Fibroblast of skin of left quadriceps (primary cell): ENCODE measurements at regions not wholly inside any gene's neighbourhood (a gene's known extent, or its start where the extent isn't known, plus 50 kb on each side); places are given as distances from the start of the nearest gene placed in this dataset.
A peak's percentile ranks its signal among the peaks of the same experiment; 100 is the strongest.

ENCODE experiments used
- DNase-seq, 2 experiments: peaks; one replicate each; pipeline ENCODE4 v3.0.0-alpha.2; 2013; ENCODE audit warnings: low read depth in 2 of 2

GRCh38 chr15:62572797-62573196 lies 407.7 kb upstream of the C2CD4B start:
- DNase-seq: no peak

DNA sequence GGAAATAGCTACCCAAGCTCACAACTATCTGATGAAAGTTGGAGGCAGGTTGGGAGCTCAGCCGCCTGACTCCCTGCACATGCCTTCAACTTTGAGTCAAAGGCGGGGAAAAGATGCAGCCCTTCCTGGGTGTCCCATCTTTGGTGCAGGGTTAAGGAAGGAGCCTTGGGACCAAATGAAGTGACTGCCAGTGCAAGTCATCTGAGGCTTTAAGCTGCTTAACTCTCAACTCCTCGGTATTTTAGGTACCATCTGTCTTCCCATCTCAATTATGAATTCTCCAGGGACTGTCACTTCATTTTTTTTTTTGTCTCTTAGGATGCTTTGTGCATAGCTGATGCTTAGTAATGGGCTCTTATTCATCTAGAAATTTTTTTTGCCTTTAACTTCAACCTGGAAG lies 408.8 kb upstream of the C2CD4B start:
- DNase-seq: no peak

DNA sequence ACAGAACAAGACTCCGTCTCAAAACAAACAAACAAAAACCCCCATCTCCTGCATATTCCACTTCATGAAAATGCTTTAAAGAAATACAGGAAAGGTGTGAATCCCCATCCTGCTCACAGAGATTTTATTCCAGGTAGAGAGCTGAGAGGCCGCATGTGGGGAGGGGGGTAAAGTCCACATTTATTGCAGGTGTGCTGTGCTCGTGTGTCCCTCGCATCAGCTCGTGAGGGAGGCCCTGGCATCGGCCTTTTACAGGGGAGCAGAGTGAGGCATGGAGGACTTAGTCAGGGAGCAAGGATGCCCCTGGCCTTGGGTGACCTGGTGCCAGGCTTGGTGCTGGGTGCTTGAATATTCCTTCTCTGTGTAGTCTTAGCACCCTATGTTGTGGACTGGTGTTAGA lies 413.5 kb upstream of the C2CD4B start:
- DNase-seq: no peak

GRCh38 chr15:62578960-62579359 lies 413.9 kb upstream of the C2CD4B start:
- no peak for DNase-seq

GRCh38 chr15:62579842-62580241 lies 414.8 kb upstream of the C2CD4B start:
- no peak for DNase-seq

- DNase-seq: no peak
Observed at GRCh38 chr15:62582580-62582979, 417.5 kb upstream of the C2CD4B start.

DNA sequence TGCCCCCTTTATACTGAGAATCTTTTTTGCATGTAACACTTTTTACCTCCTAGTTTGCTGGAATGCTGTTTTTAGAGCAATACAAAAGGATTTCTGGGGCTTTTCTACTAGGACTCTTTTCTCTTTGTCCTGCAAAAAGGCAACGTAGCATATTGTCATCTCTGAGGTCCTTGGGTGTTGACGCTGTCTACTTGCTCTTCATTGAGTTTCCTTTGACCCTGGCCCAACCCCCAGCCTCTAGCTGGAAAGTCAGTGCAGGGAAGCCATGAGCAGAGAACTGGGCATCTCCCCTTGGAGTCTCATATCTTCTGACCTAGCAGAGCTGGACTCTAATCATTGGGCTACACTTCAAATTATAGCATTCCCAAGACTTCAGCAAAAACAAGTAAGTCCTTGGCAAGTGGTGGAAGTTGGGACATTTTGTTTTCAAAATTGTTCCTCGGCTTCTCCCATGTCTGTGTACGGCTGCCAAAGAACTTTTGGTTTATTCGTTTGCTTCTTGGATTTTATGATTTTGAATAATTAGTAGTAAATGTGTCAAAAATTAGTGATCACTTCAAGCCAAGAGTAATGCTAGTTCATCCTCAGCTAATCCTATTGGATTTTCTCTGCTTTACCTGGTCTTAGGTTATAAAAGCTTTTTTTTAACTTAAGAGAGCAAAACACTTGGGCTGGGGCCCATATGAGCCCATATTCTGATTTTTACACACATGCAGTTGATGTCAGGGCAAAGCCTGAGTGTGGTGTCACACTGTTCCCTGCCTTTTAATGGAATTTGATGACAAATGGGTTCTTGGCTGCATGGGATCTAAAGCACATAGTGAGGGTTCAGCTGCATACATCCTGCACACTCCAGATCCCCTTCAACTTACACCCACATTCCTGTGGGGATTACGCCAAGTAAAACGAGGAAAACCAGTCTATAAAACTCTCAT lies 419.5 kb upstream of the C2CD4B start:
- DNase-seq: no peak

GRCh38 chr15:62588938-62589670 lies 424.0 kb upstream of the C2CD4B start:
- DNase-seq: peak; percentile 92 to 93

DNA sequence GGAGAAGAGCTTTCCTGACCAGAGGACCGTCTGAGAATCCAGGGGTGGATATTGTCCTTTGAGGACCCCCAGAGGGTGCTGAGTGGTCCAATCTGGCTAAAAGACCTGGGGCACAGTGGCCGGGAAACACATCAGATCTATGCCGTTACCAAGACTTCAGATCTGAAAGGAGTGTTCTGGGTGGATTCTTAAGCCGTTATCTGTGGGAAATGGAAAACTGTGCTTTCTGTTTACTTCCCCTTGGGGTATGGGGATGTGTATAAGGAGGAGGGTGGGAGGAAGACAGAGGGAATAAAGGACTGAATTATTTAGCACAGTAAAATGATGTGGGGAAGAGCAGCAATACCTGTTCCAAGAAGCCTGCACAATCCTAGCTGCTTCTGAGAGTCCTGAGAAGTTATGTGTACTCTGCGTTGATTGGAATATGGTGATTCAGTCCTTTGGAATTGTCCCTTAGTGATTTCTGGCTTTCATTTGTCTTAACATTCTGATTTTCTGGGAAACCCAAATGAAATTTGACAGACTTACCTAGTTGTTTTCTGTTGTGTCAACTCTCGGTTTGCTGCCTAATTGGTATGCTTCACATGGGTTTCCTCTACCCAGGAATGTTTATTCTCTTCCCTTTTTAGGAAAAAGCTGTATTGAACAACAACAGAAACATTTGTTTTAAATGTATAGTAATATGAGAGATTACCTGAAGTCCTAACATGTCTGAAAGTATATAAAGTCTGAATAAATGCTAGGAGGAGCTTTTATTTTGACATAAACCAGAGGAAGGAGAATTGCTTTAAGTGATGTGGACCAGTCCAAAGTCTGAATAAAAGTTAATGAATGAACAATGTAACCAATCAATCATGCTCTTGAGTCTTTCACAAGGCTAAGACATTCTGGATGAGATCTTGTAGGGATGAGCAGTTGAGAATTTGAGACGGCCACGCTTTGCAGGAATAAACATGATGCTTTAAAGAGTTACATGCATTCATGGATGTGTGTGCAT lies 427.1 kb upstream of the C2CD4B start:
- no peak for DNase-seq

GRCh38 chr15:62592920-62593319 lies 427.8 kb upstream of the C2CD4B start:
- no peak for DNase-seq

DNA sequence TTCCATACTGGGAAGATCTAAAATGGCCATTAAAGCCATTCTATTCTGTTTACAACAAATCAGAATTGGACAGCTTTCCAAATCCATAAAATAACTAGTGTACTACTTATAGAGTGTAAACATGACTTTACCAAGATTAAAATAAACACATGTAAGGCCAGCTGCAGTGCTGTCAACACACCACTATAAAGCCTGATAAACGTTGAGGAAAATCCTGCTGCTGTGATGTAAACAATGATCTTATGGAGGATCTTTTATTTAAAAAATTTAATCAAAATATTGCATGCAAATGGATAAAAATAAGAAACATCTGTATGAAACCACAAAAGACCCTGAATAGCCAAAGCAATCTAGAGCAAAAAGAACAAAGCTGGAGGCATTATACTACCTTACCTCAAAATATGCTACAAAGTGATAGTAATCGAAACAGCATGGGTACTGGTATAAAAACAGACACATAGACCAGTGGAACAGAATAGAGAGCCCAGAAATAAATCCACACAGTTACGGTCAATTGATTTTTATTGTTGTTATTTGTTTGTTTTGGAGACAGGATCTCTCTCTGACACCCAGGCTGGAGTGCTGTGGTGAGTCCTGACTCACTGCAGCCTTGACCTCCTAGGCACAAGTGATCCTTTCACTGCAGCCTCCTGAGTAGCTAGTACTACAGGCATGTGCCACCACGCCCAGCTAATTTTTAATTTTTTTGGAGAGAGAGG lies 428.8 kb upstream of the C2CD4B start:
- DNase-seq: peak; percentile 65 to 68

- DNase-seq: no peak
Observed at GRCh38 chr15:62598217-62598616, 433.1 kb upstream of the C2CD4B start.

DNA sequence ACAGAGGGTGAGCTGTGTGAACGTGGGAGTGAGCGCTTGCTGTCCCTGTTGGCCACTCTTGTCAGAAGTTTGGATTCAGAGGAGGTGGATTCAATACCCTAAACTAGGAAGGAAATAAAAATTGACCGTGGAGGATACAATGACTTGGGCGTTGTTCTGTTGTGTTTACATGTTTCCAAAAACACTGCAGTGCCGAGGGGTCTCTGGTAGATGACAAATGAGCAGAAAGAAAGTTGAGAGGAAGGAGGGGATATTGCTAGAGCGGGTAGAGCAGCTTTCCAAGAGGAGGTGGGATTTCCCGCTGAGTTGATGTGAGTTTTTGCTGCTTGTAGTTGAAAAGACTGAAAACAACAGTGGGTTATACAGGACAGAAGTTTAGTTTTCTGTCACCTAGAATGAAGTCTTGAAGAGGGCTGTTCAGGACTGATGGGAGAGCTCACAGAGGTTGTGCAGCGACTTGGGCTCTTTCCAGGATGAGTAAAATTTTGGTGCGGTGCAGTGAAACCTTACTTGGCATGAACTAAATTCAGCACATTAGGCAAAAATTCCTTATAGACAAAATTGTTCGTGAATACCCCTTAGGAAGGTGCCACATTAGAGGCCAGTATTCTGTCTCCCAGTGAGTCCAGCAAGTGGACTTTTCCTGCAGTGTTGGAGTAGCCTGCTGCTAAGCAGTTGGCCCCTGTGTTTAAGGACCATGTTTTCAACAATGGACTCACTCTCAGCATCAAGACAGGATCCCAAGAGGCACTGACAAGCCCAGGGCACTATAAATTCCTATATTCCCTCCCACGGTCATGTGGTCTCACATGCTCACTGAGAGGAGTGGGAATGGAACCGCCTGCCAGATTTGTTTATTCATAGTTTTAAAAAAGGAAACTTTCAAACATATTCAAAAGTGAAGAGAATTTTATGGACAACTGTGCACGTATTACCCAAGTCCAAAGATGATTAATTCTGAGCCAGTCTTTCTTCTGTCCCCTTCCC lies 435.0 kb upstream of the C2CD4B start:
- no peak for DNase-seq

DNA sequence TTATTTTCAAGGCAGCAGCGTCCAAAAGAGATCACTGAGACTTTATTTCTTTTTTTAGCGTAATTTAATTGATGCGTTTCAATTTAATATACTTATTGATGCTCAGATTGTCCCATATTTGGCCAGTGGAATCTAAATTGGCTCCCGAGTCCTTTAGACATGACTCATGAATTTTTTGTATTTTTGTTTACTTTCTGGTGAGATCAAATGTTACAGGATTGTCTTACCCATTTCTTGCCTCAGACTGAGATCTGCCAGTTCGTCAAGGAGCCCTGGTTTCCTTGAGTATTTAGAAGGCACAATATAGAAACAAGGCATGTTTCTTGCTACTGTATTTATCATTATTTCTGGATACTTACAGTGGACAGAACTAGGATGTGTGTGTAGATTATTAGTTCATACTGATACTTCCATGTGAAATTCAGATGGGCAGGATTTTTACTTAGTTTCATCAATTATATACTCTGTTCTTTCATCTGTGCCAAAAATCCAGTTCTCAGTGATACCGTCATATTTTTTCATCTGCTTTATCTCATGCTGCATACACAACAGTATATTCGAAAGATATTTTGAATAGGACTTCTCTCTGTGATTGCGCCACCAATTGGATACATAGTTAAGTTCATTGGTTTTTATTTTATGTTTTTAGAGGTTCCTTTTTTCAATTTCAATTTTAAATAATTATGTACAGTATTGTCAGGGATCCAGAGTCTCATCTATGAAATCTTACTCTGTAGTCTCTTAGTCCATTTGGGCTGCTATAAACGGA lies 436.9 kb upstream of the C2CD4B start:
- DNase-seq: no peak

- DNase-seq: peak; percentile 69 to 71
Observed at GRCh38 chr15:62603742-62604141, 438.7 kb upstream of the C2CD4B start.

DNA sequence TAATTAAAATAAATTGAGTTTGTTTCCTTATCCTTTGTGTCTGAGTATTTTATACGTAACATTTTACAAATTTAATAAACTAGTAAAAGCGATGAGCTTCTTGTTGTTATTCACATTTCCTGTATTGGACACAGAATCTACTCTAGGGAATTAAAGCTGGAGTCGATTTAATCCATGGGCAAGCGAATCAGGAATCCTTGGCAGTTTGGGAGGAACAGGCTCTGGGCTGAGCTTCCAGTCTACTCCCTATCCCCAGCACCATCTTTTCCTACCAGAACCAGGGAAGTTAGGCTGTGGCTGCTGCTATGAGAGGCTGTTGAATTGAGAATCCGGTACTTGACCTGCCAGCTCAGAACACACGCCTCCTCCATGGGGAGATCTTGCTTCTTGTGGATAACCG lies 437.3 kb upstream of the TPM1 start:
- DNase-seq: no peak

GRCh38 chr15:62606376-62607113 lies 436.0 kb upstream of the TPM1 start:
- peak; percentile 99 for DNase-seq

DNA sequence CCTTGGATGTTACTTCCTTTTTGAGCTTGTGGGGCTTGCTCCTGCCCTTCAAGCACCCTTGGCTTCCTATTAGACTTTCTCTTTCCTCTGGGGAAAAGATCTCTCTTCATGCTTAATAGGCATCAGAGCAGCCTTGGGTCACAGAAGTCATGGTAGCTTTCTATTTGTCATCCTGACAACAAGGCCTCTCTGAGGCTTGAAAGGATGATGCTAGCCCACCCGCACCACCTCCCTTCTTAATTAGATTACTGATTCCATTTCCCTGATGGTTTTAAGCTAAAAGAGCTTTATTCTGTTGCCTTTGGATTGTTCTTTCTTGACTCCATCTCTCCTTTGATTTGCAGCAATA lies 435.5 kb upstream of the TPM1 start:
- DNase-seq: no peak

GRCh38 chr15:62607643-62608042 lies 434.9 kb upstream of the TPM1 start:
- no peak for DNase-seq
